GM19043 (cell line): ENCODE measurements at regions not wholly inside any gene's neighbourhood (a gene's known extent, or its start where the extent isn't known, plus 50 kb on each side); places are given as distances from the start of the nearest gene placed in this dataset.
A peak's percentile ranks its signal among the peaks of the same experiment; 100 is the strongest.

Experiments
- ATAC-seq: cut with Tn5 transposase; IDR thresholded peaks from one replicate; pipeline ENCODE4 v1.9.1; 2021; ENCODE audit warnings: low read depth; ENCODE audit not compliant: unreplicated experiment

- no peak for ATAC-seq
Measured at GRCh38 chr15:70200511-70201424, 103.1 kb upstream of the TLE3 start.

- ATAC-seq, result no peak
Measured at GRCh38 chr15:70199540-70200410, 102.1 kb upstream of the TLE3 start.

GRCh38 chr15:70199124-70199482 is 101.4 kb upstream of the TLE3 start:
- no peak for ATAC-seq

- ATAC-seq, result no peak
Measured at GRCh38 chr15:70198441-70199123, 100.9 kb upstream of the TLE3 start.

GRCh38 chr15:70197945-70198361 is 100.2 kb upstream of the TLE3 start:
- ATAC-seq, result no peak

GRCh38 chr15:70197318-70197944 is 99.7 kb upstream of the TLE3 start:
- ATAC-seq, result no peak

GRCh38 chr15:70196372-70197316 is 98.9 kb upstream of the TLE3 start:
- peak; percentile 80 for ATAC-seq

GRCh38 chr15:70195587-70196305 is 98.0 kb upstream of the TLE3 start:
- no peak for ATAC-seq

- ATAC-seq, result no peak
Measured at GRCh38 chr15:70195171-70195570, 97.5 kb upstream of the TLE3 start.

- no peak for ATAC-seq
Measured at GRCh38 chr15:70194266-70194665, 96.5 kb upstream of the TLE3 start.

GRCh38 chr15:70193734-70194133 is 96.0 kb upstream of the TLE3 start:
- ATAC-seq, result no peak

GRCh38 chr15:70192490-70192889 is 94.8 kb upstream of the TLE3 start:
- no peak for ATAC-seq

- no peak for ATAC-seq
Measured at GRCh38 chr15:70192041-70192440, 94.3 kb upstream of the TLE3 start.

- ATAC-seq, result no peak
Measured at GRCh38 chr15:70190965-70191364, 93.2 kb upstream of the TLE3 start.

GRCh38 chr15:70189826-70190695 is 92.3 kb upstream of the TLE3 start:
- ATAC-seq, result no peak

GRCh38 chr15:70188286-70188685 is 90.6 kb upstream of the TLE3 start:
- no peak for ATAC-seq

GRCh38 chr15:70187331-70187730 is 89.6 kb upstream of the TLE3 start:
- ATAC-seq, result no peak

GRCh38 chr15:70186152-70186551 is 88.4 kb upstream of the TLE3 start:
- ATAC-seq, result no peak
